ENCODE measurements at regions not wholly inside any gene's neighbourhood (a gene's known extent, or its start where the extent isn't known, plus 50 kb on each side); places are given as distances from the start of the nearest gene placed in this dataset.
"Not testable (repeated sequence)": the region's sequence is repeated elsewhere in the genome, so short reads cannot be mapped to it uniquely, and the experiment has no call there.

DNA sequence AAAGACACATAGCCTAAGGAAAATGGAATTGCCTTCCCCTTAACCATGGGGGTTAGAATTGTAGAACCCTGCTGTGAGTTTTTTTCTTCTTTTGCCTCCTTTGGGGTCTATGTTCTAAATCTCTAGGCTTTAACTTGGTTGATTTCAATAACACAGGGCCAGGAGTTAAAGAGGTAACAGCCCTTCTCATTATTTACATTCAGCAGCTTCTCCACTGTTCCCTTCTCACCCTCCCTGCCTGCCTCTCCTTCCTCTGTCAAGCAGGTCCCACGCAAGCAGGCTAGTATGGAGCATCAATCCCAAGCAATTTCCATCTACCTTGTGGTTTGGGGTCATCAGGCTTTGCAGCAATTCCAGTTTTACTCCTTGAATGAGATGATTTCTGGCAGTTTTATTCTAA, 236.1 kb upstream of the G2E3 start:
- DNase-seq: no peak

- DNase-seq: no peak
Measured at GRCh38 chr14:30330033-30330432, 228.9 kb upstream of the G2E3 start.

- DNase-seq: no peak
Measured at GRCh38 chr14:30330445-30330844, 228.5 kb upstream of the G2E3 start.

DNA sequence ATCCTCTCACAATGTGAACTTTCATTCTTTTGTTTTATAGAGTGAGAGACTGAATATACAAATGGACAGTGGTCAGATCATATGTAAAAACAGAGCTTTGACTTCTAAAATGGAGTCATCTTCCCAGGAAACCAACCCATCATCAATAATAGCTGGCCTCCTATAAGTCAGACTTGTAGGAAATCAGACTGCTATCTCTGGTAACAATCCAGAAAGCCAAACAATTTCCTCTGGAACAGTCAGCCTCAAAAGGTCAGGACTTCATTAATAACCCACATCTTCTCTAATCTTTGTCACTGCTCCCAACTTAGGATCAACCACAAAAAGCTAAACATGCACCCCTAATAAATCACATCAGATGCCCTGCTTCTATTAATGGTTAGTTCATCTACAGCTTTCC, 227.9 kb upstream of the G2E3 start:
- no peak for DNase-seq

DNA sequence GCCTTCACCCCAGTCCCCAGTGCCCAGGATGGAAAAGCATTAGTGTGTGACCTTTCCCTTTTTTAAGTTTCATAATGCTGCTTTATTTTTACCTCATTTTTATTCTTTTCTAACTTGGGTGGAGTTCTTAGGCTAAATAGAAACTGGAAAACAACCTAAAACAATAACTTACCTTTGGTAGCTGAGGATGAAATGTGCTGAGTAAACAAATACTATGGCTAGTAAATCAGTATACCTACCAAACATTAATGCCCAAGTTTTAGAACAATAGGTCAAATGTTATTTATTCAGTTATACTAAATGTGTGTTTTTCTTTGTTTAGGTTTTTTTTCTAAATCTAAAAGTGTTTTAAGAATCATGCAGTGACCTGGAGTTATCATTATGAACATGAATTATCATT, 226.6 kb upstream of the G2E3 start:
- DNase-seq: no peak

GRCh38 chr14:30333934-30334333, 225.0 kb upstream of the G2E3 start:
- no peak for DNase-seq

DNA sequence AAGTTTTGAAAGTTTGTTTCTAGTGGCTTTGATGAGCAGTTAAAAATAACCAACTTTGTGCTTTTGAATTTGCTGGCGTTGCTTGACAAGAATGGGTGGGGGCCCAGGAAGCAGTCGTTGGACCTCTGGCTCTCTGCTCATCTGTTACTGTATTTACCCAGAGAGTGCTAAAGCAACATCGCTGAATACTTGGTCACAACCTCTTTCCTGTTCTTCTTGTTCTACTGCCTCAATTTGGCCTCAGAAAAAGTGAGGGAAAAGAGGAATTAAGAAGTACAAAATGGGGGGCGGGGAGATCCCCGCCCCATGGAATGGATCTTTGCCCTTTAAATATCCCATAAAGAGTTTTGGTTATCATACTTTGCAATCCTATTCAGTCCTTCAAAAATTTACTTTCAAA, 221.5 kb upstream of the G2E3 start:
- DNase-seq: no peak

DNA sequence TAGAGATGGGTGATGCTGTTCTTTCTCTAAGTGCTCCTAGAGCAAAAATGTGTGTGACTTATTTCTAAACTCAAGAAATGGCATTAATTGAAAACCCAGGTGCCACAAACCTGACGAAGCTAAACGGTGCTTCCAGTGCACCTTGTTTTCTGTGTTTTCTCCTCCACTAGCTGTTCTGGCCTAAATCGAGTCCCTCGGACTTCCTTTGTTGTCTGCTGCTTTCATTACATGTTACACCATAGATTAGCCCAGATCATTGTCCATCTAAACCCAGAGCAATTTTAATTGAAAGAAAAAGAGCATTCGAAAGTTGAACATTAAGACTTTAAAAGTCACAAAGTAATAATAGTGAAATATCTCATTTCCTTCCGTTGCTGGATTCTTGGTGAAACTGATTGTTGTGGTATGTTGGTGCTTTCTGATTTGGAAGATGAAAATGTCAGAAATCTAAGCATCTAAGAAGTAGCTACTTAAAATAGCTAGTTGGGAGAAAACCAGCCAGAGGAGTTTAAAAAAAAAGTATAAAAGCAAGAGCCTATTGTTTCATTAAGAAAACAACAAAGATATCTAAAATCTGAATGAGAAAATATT, 219.6 kb upstream of the G2E3 start:
- DNase-seq: no peak

- no peak for DNase-seq
Measured at GRCh38 chr14:30340495-30340894, 218.5 kb upstream of the G2E3 start.

DNA sequence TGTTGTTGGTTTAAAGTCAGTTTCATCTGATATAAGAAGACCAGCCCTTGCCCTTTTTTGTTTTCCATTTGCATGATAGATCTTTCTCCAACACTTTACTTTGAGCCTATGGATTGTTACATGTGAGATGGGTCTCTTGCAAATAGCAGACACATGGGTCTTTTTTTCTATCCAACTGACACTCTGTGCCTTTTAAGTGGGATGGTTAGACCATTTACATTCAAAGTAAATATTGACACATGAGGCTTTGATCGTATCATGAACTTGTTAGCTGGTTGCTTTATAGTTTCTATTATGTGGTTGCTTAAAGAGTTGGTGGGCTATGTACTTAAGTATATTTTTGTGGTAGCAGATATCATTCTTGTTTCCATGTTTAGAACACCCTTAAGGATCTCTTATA, 213.4 kb upstream of the G2E3 start:
- DNase-seq: no peak

DNA sequence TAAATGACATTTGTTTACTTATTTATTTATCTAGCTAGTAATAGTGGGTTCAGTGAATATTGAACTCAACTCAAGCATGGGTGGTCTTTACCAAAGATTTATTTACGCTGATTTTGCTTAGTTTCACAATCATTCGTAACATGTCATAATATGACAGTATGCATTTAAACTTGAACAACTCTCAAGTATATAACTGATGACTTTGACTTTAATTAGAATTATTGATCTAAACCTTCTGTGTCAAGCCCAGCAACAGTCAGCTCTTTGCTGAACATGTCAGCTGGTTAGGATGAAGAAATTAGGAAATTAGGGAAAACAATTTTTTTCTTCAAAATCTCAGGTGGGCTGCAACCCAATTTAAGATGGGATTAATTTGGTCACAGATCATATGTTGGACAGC, 210.5 kb upstream of the G2E3 start:
- DNase-seq: no peak

DNA sequence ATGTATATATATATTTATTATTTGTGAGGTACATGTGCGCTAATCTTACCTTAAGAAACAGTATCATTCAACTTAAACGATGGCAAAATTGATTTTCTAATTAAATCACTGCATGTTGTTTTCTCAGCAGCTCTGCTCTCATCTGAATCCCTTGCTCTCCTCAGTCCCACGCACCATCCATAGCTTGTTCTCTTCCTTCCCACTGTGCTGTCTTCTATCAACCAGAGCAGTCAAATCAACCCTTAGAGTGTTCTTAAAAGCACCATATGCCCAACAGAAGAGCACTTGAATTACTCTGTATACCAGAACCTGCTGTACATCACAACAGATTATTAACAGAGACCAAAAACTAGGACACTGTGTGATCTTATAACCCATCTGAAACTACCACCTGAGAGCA, 209.4 kb upstream of the G2E3 start:
- no peak for DNase-seq

GRCh38 chr14:30354439-30354838, 204.5 kb upstream of the G2E3 start:
- DNase-seq: no peak

DNA sequence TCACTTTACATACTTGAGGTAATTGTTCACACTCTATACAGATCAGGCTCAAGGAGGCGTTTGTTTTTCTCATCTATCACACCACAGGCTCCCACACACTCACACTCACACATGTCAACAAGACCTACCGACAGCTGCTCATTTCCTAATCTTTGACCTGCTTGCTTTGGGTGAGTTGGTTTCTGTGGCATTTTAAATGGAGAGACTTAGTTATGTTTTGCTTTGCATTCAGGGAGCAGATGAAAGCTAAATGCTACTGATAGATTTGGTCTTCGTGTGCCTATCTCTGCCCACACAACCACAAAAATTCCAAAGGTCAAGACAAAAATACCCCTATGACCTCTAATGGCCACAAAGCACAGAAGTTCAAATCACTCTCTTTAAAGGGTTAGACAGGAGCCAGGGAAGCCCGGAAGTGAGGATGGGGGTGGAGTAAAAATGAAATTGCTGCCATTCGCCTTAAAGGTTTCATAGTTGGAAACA, 203.5 kb upstream of the G2E3 start:
- DNase-seq: no peak

DNA sequence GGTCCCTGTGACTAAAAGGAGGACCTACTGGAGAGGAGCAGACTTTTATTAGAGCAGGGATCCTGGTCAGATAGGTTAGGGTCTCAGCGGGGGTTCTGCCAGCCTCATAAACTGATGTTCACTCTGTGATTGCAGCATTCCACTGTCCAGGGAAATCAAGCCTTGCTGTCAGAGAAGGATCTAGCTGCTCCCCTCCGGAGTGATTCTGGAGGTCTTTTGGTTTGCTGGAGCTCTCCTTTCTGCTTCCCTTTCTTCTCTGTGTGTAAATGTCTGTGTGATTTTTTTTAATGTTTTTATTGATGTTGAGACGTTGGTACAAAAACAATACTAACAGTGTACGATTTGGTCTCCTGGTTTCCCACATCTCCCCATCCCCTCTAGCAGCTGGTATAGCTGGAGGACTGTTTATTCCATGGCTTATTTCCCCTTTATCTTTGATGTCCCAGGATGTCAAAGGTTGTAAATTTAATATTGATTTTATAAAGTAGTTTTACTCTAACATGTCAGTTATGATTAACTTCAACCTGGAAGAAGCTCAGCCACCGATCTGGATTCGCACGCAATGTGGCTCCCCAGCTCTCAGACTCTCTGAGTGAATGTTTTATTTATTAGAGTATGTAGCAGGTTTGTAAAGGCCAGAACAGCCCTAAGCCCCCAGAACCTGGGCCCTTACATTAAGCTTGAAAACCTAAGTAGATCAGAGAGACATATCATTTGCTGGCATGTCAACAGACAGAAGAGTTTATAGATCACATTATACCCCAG, 202.3 kb upstream of the G2E3 start:
- no peak for DNase-seq

GRCh38 chr14:30357791-30358190, 201.2 kb upstream of the G2E3 start:
- no peak for DNase-seq

DNA sequence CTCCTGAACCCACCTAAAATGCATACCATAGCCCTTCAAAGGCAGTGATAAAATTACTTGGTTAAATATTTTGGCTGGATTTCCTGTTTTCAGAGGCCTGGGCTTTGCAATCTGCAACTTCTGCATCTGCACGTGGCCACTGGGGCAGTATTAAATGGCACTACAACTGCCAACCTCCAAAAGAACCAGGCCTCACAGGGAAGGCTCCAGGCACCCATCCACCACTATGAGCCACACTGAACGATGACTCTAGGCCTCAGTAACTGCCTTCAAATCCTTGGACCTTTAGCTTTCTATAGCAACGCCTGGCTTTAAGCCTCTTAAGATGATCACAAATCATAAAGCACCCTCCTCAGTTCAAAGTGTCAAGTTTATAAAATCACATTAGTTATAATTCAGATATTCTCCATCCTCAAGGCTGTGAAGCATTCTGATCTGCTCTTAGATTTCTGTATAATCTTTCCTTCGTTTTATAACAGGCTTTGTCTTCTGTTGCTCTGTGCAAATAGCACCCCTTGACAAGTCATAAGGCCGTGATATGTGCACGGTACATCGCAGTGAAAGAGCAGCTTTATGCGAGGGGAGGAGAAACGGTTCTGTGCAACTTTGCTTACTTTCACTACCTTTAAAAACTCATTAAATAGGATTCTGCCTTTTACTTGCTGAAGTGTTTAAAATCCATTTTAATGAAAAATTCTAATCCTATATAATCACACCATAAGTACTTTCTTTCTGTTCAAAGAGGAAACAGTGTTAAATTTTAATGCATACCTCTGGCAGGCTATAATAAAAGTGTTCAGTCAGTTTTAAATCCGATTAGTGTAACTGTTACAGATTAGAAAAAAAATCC, 196.4 kb upstream of the G2E3 start:
- DNase-seq: peak; percentile 32

GRCh38 chr14:30363219-30363880, 195.6 kb upstream of the G2E3 start:
- not testable (repeated sequence) for DNase-seq

GRCh38 chr14:30369502-30370180, 189.3 kb upstream of the G2E3 start:
- no peak for DNase-seq

DNA sequence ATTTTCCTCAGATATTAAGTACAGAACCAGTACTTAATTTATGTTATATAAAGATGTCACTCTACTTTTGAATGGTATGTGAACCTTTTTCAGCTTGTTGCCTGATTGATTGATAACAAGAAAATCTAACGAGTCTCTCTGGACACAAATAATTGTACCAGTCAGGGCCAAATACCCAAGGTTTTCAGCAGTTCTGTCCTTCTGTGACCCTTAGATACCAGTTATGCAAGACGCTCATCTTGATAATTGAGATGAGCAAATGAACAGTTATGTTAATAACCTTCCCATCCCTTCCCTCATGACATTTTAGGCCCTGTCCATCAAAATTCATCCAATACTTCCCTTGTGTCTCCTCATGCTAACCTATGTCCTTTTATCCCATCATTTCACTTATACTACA, 185.9 kb upstream of the G2E3 start:
- no peak for DNase-seq

DNA sequence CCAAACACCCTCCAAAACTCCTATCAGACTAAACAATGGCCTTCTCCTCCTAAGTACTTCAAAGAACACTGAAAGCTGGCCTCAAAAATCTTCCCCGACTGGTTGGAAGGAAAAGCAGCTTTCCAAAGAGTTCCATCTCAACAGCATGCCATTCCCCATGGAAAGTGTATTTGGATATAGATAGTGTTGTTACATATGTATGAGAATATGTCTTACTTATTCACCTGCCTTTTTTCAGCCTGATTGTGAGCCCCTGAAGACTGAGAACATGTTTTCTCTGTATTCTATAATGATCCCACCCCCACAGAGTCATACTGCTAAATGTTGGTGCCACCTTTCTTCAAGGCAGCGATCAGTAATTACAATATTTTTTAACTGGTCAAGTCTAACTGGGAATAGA, 185.4 kb upstream of the G2E3 start:
- DNase-seq: no peak

- DNase-seq: peak; percentile 21
Measured at GRCh38 chr14:30375296-30375892, 183.6 kb upstream of the G2E3 start.

Data from SHP77 treated with DMSO at 0.1 percent for 48 hours (cell line).